AG10803 (cell line): ENCODE measurements at regions not wholly inside any gene's neighbourhood (a gene's known extent, or its start where the extent isn't known, plus 50 kb on each side); places are given as distances from the start of the nearest gene placed in this dataset.
"Not testable (repeated sequence)": the region's sequence is repeated elsewhere in the genome, so short reads cannot be mapped to it uniquely, and the experiment has no call there.

Experiments used
- DNase-seq: peaks from one replicate; pipeline ENCODE4 v3.0.0; 2010; ENCODE audit warnings: low read depth
- H3K4me3 ChIP-seq: 2 replicates; pipeline ENCODE4 v1.5.1; 2011; ENCODE audit warnings: mild to moderate bottlenecking, low read length, control low read depth
- TF ChIP-seq, protein P1 (sequence below): conservative IDR thresholded peaks from 2 replicates; pipeline ENCODE4 v1.5.1; 2011; ENCODE audit warnings: mild to moderate bottlenecking, low read length, control low read depth, inconsistent platforms

- TF ChIP-seq, protein P1, sequence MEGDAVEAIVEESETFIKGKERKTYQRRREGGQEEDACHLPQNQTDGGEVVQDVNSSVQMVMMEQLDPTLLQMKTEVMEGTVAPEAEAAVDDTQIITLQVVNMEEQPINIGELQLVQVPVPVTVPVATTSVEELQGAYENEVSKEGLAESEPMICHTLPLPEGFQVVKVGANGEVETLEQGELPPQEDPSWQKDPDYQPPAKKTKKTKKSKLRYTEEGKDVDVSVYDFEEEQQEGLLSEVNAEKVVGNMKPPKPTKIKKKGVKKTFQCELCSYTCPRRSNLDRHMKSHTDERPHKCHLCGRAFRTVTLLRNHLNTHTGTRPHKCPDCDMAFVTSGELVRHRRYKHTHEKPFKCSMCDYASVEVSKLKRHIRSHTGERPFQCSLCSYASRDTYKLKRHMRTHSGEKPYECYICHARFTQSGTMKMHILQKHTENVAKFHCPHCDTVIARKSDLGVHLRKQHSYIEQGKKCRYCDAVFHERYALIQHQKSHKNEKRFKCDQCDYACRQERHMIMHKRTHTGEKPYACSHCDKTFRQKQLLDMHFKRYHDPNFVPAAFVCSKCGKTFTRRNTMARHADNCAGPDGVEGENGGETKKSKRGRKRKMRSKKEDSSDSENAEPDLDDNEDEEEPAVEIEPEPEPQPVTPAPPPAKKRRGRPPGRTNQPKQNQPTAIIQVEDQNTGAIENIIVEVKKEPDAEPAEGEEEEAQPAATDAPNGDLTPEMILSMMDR: no peak
- no peak for DNase-seq
- H3K4me3 ChIP-seq: no peak overlapping the region
These were observed 125.0 kb downstream of the RASGEF1B start for GRCh38 chr4:81346719-81347118.

DNA sequence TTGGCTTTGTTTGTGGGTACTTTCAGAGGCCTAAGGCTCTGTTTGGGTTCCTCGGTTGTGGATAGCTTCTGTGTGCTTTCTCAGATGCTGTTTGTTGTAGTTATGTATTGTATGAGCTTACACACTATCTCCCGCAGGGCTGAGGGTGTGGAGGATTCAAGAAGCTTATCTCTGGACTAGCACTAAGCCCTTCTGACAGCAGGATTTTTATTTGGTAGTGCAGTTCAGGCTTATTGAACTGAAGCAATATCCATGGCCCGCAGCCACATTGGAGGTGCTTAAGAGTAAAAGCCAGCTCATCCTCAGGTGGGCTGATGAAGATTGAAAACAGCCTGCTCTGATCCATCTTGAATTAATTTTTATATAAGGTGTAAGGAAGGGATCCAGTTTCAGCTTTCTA lies 128.2 kb downstream of the RASGEF1B start:
- TF ChIP-seq, protein P1: no peak
- H3K4me3 ChIP-seq: no peak overlapping the region
- no peak for DNase-seq

DNA sequence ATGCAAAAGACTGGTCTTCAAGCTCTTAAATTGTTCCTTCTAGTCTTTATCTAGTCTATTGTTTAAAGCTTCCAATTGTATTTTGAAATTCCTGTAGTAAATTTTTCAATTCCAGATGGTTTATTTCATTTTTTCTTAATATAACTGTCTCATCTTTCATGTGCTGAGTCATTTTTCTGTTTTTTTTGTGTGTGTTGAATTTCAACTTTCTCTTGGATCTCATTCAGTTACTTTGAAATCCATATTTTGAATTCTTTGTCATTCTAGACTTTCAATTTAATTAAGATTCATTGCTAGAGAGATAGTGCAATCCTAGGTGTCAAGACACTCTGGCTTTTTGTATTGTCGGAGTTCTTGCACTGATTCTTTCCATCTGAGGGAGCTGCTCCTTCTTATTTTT lies 128.0 kb upstream of the PRKG2 start:
- TF ChIP-seq, protein P1: no peak
- peak; percentile 20 for DNase-seq
- no peak overlapping the region for H3K4me3 ChIP-seq

- DNase-seq: peak; percentile 62
- TF ChIP-seq, protein P1: no peak
- no peak overlapping the region for H3K4me3 ChIP-seq
These were observed 122.2 kb upstream of the PRKG2 start for GRCh38 chr4:81337211-81337610.

DNA sequence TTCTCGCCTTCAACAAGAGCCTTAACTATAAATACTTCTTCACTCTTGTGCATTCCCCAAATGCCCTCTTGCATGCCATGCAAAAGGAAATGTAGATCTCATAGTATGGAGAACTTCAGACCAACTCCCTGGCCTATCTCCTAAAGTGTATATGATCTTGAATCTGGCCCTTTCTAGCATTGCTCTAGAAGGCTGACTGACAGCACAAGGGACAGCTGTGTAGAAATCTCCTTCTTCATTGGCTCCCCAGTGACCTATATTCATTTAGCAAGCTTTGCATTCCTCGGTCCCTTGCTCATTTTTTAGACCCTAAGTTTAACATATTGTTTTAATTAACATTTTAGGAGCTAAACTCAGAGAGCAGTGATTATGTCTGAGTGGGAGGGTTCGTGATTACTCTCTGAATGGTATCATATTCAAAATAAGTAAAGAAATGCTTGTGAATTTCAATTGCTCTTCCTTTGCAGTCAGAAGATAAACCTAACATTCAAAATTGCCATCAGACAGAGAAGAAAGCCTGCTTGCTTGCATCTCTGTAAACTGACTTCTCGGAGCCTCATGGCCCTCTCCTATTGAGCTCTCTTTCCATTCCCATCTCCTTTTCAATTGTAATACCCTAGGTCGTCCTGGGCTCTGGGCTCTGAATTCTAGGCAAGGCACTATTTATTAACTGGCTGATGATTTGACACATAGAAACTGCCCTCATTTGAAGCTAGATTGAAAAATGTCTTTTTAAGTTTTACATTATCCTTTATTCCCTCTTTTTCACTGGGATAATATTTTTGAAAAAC lies 120.3 kb upstream of the PRKG2 start:
- H3K4me3 ChIP-seq: no peak overlapping the region
- TF ChIP-seq, protein P1: no peak
- peak; percentile 83 for DNase-seq

- DNase-seq: no peak
- TF ChIP-seq, protein P1: no peak
These were observed 115.0 kb upstream of the PRKG2 start for GRCh38 chr4:81330018-81330417.

GRCh38 chr4:81326581-81326980 lies 111.6 kb upstream of the PRKG2 start:
- no peak overlapping the region for H3K4me3 ChIP-seq
- peak; percentile 29 for DNase-seq
- TF ChIP-seq, protein P1: no peak

More at GRCh38 chr4:81330018-81330417, 115.0 kb upstream of the PRKG2 start:
- H3K4me3 ChIP-seq: no peak overlapping the region

DNA sequence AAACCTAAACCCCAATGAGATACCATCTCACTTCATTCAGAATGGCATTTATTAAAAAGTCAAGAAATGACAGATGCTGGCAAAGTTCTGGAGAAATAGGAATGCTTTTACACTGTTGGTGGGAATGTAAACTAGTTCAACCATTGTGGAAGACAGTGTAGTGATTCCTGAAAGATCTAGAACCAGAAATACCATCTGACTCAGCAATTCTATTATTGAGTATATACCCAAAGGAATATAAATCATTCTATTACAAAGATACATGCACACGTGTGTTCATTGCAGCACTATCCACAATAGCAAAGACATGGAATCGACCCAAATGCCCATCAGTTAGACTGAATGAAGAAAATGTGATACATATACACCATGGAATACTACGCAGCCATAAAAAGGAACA lies 109.6 kb upstream of the PRKG2 start:
- DNase-seq, H3K4me3 ChIP-seq: not testable (repeated sequence)
